ENCODE measurements at regions not wholly inside any gene's neighbourhood (a gene's known extent, or its start where the extent isn't known, plus 50 kb on each side); places are given as distances from the start of the nearest gene placed in this dataset.
A peak's percentile ranks its signal among the peaks of the same experiment; 100 is the strongest.

GRCh38 chr12:112664569-112664968 lies 127.0 kb upstream of the RPH3A start:
- Histone ChIP-seq H3K9me2 (replicated peaks; ENCODE audit: low read length) (no peaks in the 10 kb centered on the region), H3K4me2 (ENCODE audit: low read length) (no peak overlapping the region), H3K9me3 (ENCODE audit: low read length) (no peaks in the 10 kb centered on the region), H3F3A (ENCODE audit: low read length, unreplicated experiment) (no peaks in the 10 kb centered on the region), H4K20me1 (ENCODE audit: low read length) (no peaks in the 10 kb centered on the region), H3K79me2 (ENCODE audit: low read length) (no peaks in the 10 kb centered on the region), H3K36me3 (ENCODE audit: low read depth, low read length) (no peaks in the 10 kb centered on the region), H3K4me3 (ENCODE audit: low read length) (no peak overlapping the region), H3K4me1 (ENCODE audit: insufficient read depth, low read length) (no peaks in the 10 kb centered on the region), H3K9ac (ENCODE audit: low read length) (no peak overlapping the region), H2AFZ (ENCODE audit: low read length) (no peak overlapping the region), H3K27me3 (ENCODE audit: low read length) (peaks cover 14% of the 10 kb centered on the region; the same call in 1 of the 2 replicates), H3K27ac (ENCODE audit: low read length) (no peak overlapping the region)
- BruUV-seq (replicated peaks) = no TSS peak
- DNase-seq (peak; percentile 30), ATAC-seq (no peak)
- ChIA-PET CTCF (no interaction called here), POLR2A (ENCODE audit: unreplicated experiment) (interaction anchor here (0.6 kb wide), 1 partner anchor 54 kb away, joined by 4 read pairs; no protein-coding TSS in a partner anchor)
- TF ChIP-seq EZH2 (IDR thresholded peaks at IDR 0.05; ENCODE audit: low read length, unreplicated experiment) = no peak
- TF ChIP-seq EZH2phosphoT487 (IDR thresholded peaks at IDR 0.05; ENCODE audit: borderline replicate concordance, low read length) = no peak
- TF ChIP-seq CTCF (conservative IDR thresholded peaks at IDR 0.05; ENCODE audit: low read depth, low read length) = no peak
- intact Hi-C loops (cut with micrococcal nuclease) = no loop called here

- H3K9ac ChIP-seq (ENCODE audit: low read length) = no peak overlapping the region
- intact Hi-C loops (cut with micrococcal nuclease) = no loop called here
- no peak overlapping the region for H3K27ac ChIP-seq (ENCODE audit: low read length)
- H3K4me2 ChIP-seq (ENCODE audit: low read length) = no peak overlapping the region
- no peak for ATAC-seq
- H3K36me3 ChIP-seq (ENCODE audit: low read depth, low read length) = no peaks in the 10 kb centered on the region
- no peak overlapping the region for H2AFZ ChIP-seq (ENCODE audit: low read length)
- no peak overlapping the region for H3K4me3 ChIP-seq (ENCODE audit: low read length)
- H3K27me3 ChIP-seq (ENCODE audit: low read length) = peaks cover 11% of the 10 kb centered on the region; the same call in 1 of the 2 replicates
- no peaks in the 10 kb centered on the region for H3K4me1 ChIP-seq (ENCODE audit: insufficient read depth, low read length)
- DNase-seq = no peak
- no peaks in the 10 kb centered on the region for H3F3A ChIP-seq (ENCODE audit: low read length, unreplicated experiment)
- H3K9me3 ChIP-seq (ENCODE audit: low read length) = no peaks in the 10 kb centered on the region
- no peaks in the 10 kb centered on the region for H3K9me2 ChIP-seq (replicated peaks; ENCODE audit: low read length)
- no peaks in the 10 kb centered on the region for H3K79me2 ChIP-seq (ENCODE audit: low read length)
- no peak for TF ChIP-seq EZH2 (IDR thresholded peaks at IDR 0.05; ENCODE audit: low read length, unreplicated experiment)
- no peak for TF ChIP-seq EZH2phosphoT487 (IDR thresholded peaks at IDR 0.05; ENCODE audit: borderline replicate concordance, low read length)
- TF ChIP-seq CTCF (conservative IDR thresholded peaks at IDR 0.05; ENCODE audit: low read depth, low read length) = no peak
- ChIA-PET CTCF (no interaction called here), POLR2A (ENCODE audit: unreplicated experiment) (no interaction called here)
- BruUV-seq (replicated peaks) = no TSS peak
- no peaks in the 10 kb centered on the region for H4K20me1 ChIP-seq (ENCODE audit: low read length)
Measured at GRCh38 chr12:112665958-112666357, 125.6 kb upstream of the RPH3A start.

GRCh38 chr12:112671564-112671963 lies 120.0 kb upstream of the RPH3A start:
- intact Hi-C loops (cut with micrococcal nuclease) = no loop called here
- H2AFZ ChIP-seq (ENCODE audit: low read length) = no peak overlapping the region
- no peak overlapping the region for H3K9ac ChIP-seq (ENCODE audit: low read length)
- no peaks in the 10 kb centered on the region for H3K36me3 ChIP-seq (ENCODE audit: low read depth, low read length)
- no peaks in the 10 kb centered on the region for H3K4me1 ChIP-seq (ENCODE audit: insufficient read depth, low read length)
- no peaks in the 10 kb centered on the region for H3K9me3 ChIP-seq (ENCODE audit: low read length)
- no peak for TF ChIP-seq EZH2phosphoT487 (IDR thresholded peaks at IDR 0.05; ENCODE audit: borderline replicate concordance, low read length)
- no peak for TF ChIP-seq CTCF (conservative IDR thresholded peaks at IDR 0.05; ENCODE audit: low read depth, low read length)
- TF ChIP-seq EZH2 (IDR thresholded peaks at IDR 0.05; ENCODE audit: low read length, unreplicated experiment) = no peak
- no peaks in the 10 kb centered on the region for H4K20me1 ChIP-seq (ENCODE audit: low read length)
- no peaks in the 10 kb centered on the region for H3K79me2 ChIP-seq (ENCODE audit: low read length)
- H3K4me3 ChIP-seq (ENCODE audit: low read length) = no peak overlapping the region
- H3K27ac ChIP-seq (ENCODE audit: low read length) = no peak overlapping the region
- no peak for ATAC-seq
- H3K27me3 ChIP-seq (ENCODE audit: low read length) = peaks cover 58% of the 10 kb centered on the region
- no peaks in the 10 kb centered on the region for H3F3A ChIP-seq (ENCODE audit: low read length, unreplicated experiment)
- H3K4me2 ChIP-seq (ENCODE audit: low read length) = no peak overlapping the region
- POLR2A ChIA-PET (ENCODE audit: unreplicated experiment) = no interaction called here
- CTCF ChIA-PET = no interaction called here
- DNase-seq = no peak
- no peaks in the 10 kb centered on the region for H3K9me2 ChIP-seq (replicated peaks; ENCODE audit: low read length)
- BruUV-seq (replicated peaks) = no TSS peak

All from PC-3 (cell line).